ENCODE measurements at regions not wholly inside any gene's neighbourhood (a gene's known extent, or its start where the extent isn't known, plus 50 kb on each side); places are given as distances from the start of the nearest gene placed in this dataset.

GRCh38 chr2:16205631-16206030 lies 265.3 kb downstream of the MYCN start:
- TF ChIP-seq CTCF (IDR thresholded peaks at IDR 0.05; ENCODE audit: borderline replicate concordance, insufficient read depth, low read depth, low read length) = no peak
- H3K4me3 ChIP-seq (ENCODE audit: low read depth, low read length) = no peak overlapping the region

GRCh38 chr2:16204886-16205620 lies 264.7 kb downstream of the MYCN start:
- H3K4me3 ChIP-seq (ENCODE audit: low read depth, low read length) = no peak overlapping the region
- TF ChIP-seq CTCF (IDR thresholded peaks at IDR 0.05; ENCODE audit: borderline replicate concordance, insufficient read depth, low read depth, low read length) = no peak

- no peak for TF ChIP-seq CTCF (IDR thresholded peaks at IDR 0.05; ENCODE audit: borderline replicate concordance, insufficient read depth, low read depth, low read length)
- no peak overlapping the region for H3K4me3 ChIP-seq (ENCODE audit: low read depth, low read length)
Measured at GRCh38 chr2:16204251-16204650, 263.9 kb downstream of the MYCN start.

- no peak overlapping the region for H3K4me3 ChIP-seq (ENCODE audit: low read depth, low read length)
- TF ChIP-seq CTCF (IDR thresholded peaks at IDR 0.05; ENCODE audit: borderline replicate concordance, insufficient read depth, low read depth, low read length) = no peak
Measured at GRCh38 chr2:16203691-16204090, 263.3 kb downstream of the MYCN start.

- H3K4me3 ChIP-seq (ENCODE audit: low read depth, low read length) = no peak overlapping the region
- TF ChIP-seq CTCF (IDR thresholded peaks at IDR 0.05; ENCODE audit: borderline replicate concordance, insufficient read depth, low read depth, low read length) = no peak
Measured at GRCh38 chr2:16203069-16203468, 262.7 kb downstream of the MYCN start.

- H3K4me3 ChIP-seq (ENCODE audit: low read depth, low read length) = no peak overlapping the region
- TF ChIP-seq CTCF (IDR thresholded peaks at IDR 0.05; ENCODE audit: borderline replicate concordance, insufficient read depth, low read depth, low read length) = no peak
Measured at GRCh38 chr2:16202266-16203020, 262.1 kb downstream of the MYCN start.

- no peak for TF ChIP-seq CTCF (IDR thresholded peaks at IDR 0.05; ENCODE audit: borderline replicate concordance, insufficient read depth, low read depth, low read length)
- no peak overlapping the region for H3K4me3 ChIP-seq (ENCODE audit: low read depth, low read length)
Measured at GRCh38 chr2:16201848-16202247, 261.5 kb downstream of the MYCN start.
